Osteoblast (primary cell): ENCODE measurements at regions not wholly inside any gene's neighbourhood (a gene's known extent, or its start where the extent isn't known, plus 50 kb on each side); places are given as distances from the start of the nearest gene placed in this dataset.

ENCODE experiments used
- DNase-seq: peaks from one replicate; pipeline ENCODE4 v3.0.0; 2011; ENCODE audit warnings: low spot score, mixed read lengths; ENCODE audit not compliant: insufficient read length; ENCODE audit errors: missing footprints
- H2AFZ ChIP-seq: 2 replicates; pipeline ENCODE4 v1.6.0; 2011; ENCODE audit warnings: mild to moderate bottlenecking, low read length
- H3K27ac ChIP-seq: 2 replicates; pipeline ENCODE4 v1.5.1; 2011; ENCODE audit warnings: mild to moderate bottlenecking, low read depth, low read length, moderate library complexity
- H3K27me3 ChIP-seq: 2 replicates; pipeline ENCODE4 v1.6.0; 2012; ENCODE audit warnings: mild to moderate bottlenecking, control low read depth, inconsistent platforms, low read length, moderate library complexity; ENCODE audit not compliant: insufficient read depth
- H3K36me3 ChIP-seq: 2 replicates; pipeline ENCODE4 v1.5.1; 2011; ENCODE audit warnings: mild to moderate bottlenecking, low read length, control low read depth, moderate library complexity; ENCODE audit not compliant: insufficient read depth
- H3K4me1 ChIP-seq: 2 replicates; pipeline ENCODE4 v1.5.1; 2011; ENCODE audit warnings: mild to moderate bottlenecking, low read length, control low read depth, moderate library complexity; ENCODE audit not compliant: insufficient read depth
- H3K4me2 ChIP-seq: 2 replicates; pipeline ENCODE4 v1.6.0; 2011; ENCODE audit warnings: mild to moderate bottlenecking, low read length; ENCODE audit not compliant: insufficient read depth
- H3K4me3 ChIP-seq: fragments of 200-600 bp; sonication (generic); 3 replicates; pipeline ENCODE4 v1.5.1; 2012; ENCODE audit warnings: mild to moderate bottlenecking, low read length, inconsistent platforms; ENCODE audit not compliant: insufficient read depth
- H3K79me2 ChIP-seq: 2 replicates; pipeline ENCODE4 v1.6.0; 2012; ENCODE audit warnings: mild to moderate bottlenecking, low read length, control low read depth, inconsistent platforms; ENCODE audit not compliant: insufficient read depth
- H3K9me3 ChIP-seq: 2 replicates; pipeline ENCODE4 v1.5.1; 2011; ENCODE audit warnings: low read depth, low read length, control low read depth
- H4K20me1 ChIP-seq: 2 replicates; pipeline ENCODE4 v1.6.0; 2012; ENCODE audit warnings: mild to moderate bottlenecking, low read length, control low read depth; ENCODE audit not compliant: insufficient read depth
- TF ChIP-seq, protein P1 (sequence below): IDR thresholded peaks from 2 replicates; pipeline ENCODE4 v1.5.1; 2011; ENCODE audit warnings: mild to moderate bottlenecking, low read depth, low read length, moderate library complexity; ENCODE audit errors: extremely low read depth

GRCh38 chr5:104904561-104904960, 1342.0 kb upstream of the NUDT12 start:
- H2AFZ ChIP-seq, result no peak overlapping the region
- no peak overlapping the region for H3K4me2 ChIP-seq
- no peaks in the 10 kb centered on the region for H4K20me1 ChIP-seq
- H3K27ac ChIP-seq, result no peak overlapping the region
- H3K4me3 ChIP-seq, result no peak overlapping the region
- H3K27me3 ChIP-seq, result no peaks in the 10 kb centered on the region
- H3K4me1 ChIP-seq, result no peaks in the 10 kb centered on the region
- H3K36me3 ChIP-seq, result no peaks in the 10 kb centered on the region
- no peak for DNase-seq
- TF ChIP-seq, protein P1, sequence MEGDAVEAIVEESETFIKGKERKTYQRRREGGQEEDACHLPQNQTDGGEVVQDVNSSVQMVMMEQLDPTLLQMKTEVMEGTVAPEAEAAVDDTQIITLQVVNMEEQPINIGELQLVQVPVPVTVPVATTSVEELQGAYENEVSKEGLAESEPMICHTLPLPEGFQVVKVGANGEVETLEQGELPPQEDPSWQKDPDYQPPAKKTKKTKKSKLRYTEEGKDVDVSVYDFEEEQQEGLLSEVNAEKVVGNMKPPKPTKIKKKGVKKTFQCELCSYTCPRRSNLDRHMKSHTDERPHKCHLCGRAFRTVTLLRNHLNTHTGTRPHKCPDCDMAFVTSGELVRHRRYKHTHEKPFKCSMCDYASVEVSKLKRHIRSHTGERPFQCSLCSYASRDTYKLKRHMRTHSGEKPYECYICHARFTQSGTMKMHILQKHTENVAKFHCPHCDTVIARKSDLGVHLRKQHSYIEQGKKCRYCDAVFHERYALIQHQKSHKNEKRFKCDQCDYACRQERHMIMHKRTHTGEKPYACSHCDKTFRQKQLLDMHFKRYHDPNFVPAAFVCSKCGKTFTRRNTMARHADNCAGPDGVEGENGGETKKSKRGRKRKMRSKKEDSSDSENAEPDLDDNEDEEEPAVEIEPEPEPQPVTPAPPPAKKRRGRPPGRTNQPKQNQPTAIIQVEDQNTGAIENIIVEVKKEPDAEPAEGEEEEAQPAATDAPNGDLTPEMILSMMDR, result no peak
- no peaks in the 10 kb centered on the region for H3K9me3 ChIP-seq
- no peaks in the 10 kb centered on the region for H3K79me2 ChIP-seq

- Histone ChIP-seq H3K36me3 (no peaks in the 10 kb centered on the region), H3K27me3 (no peaks in the 10 kb centered on the region)
These were observed 1341.4 kb upstream of the NUDT12 start for GRCh38 chr5:104903941-104904340.

GRCh38 chr5:104891596-104891995, 1329.0 kb upstream of the NUDT12 start:
- Histone ChIP-seq H3K36me3 (no peaks in the 10 kb centered on the region), H3K9me3 (no peaks in the 10 kb centered on the region), H4K20me1 (no peaks in the 10 kb centered on the region), H3K4me2 (no peak overlapping the region), H3K27ac (no peak overlapping the region), H3K4me3 (no peak overlapping the region), H3K4me1 (no peaks in the 10 kb centered on the region), H3K79me2 (no peaks in the 10 kb centered on the region), H2AFZ (no peak overlapping the region), H3K27me3 (no peaks in the 10 kb centered on the region)
- DNase-seq, result no peak
- TF ChIP-seq, protein P1, result no peak

More at GRCh38 chr5:104903941-104904340, 1341.4 kb upstream of the NUDT12 start:
- Histone ChIP-seq H3K9me3 (no peaks in the 10 kb centered on the region), H3K27ac (no peak overlapping the region), H2AFZ (no peak overlapping the region), H3K4me2 (no peak overlapping the region), H4K20me1 (no peaks in the 10 kb centered on the region), H3K4me3 (no peak overlapping the region), H3K4me1 (no peaks in the 10 kb centered on the region), H3K79me2 (no peaks in the 10 kb centered on the region)
- TF ChIP-seq, protein P1, result no peak
- no peak for DNase-seq

DNA sequence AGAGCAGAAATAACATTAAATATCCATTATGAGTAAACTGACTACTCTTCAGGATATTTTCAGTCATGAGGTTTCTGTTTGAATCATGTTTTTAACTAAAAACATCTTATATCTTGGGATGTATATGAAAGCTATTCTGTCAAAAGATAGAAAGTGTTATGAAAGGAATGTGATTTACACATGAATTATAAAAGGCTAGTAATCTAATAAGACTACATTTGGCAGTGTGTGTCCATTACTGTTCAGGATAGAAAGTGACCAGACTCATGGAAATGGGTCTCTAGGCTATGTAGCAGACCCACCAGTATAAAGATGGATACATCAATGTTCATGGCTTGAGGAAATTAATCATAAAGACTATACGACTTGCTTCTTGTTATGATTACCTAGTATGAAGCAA, 1328.2 kb upstream of the NUDT12 start:
- Histone ChIP-seq H3K79me2 (no peaks in the 10 kb centered on the region), H3K27me3 (no peaks in the 10 kb centered on the region), H3K36me3 (no peaks in the 10 kb centered on the region), H3K9me3 (no peaks in the 10 kb centered on the region), H4K20me1 (no peaks in the 10 kb centered on the region), H3K4me1 (no peaks in the 10 kb centered on the region), H3K4me2 (no peak overlapping the region), H2AFZ (no peak overlapping the region), H3K4me3 (no peak overlapping the region), H3K27ac (no peak overlapping the region)
- TF ChIP-seq, protein P1, result no peak
- DNase-seq, result no peak
